GM23338 (cell line): ENCODE measurements at regions not wholly inside any gene's neighbourhood (a gene's known extent, or its start where the extent isn't known, plus 50 kb on each side); places are given as distances from the start of the nearest gene placed in this dataset.

Experiments used
- CTCF ChIP-seq, 2 experiments: fragments of 200-600 bp in 1 of 2; sonication (generic) in 1 of 2; conservative IDR thresholded peaks; 2 replicates each; pipeline versions ENCODE4 v1.5.1 to v1.6.1; 2016 to 2017; ENCODE audit warnings: antibody characterized with exemption in 2 of 2, low read depth in 2 of 2, mild to moderate bottlenecking in 2 of 2, moderate library complexity in 1 of 2
- EZH2 ChIP-seq: fragments of 200-600 bp; sonication (generic); IDR thresholded peaks from one replicate; pipeline ENCODE4 v1.8.0; 2017; ENCODE audit warnings: antibody characterized with exemption, mild to moderate bottlenecking, low read depth; ENCODE audit not compliant: unreplicated experiment
- JUNB ChIP-seq: IDR thresholded peaks from one replicate; pipeline ENCODE4 v1.6.1; 2016; ENCODE audit warnings: antibody characterized with exemption; ENCODE audit not compliant: unreplicated experiment
- POLR2AphosphoS5 ChIP-seq: IDR thresholded peaks from 2 replicates; pipeline ENCODE4 v1.6.1; 2016; ENCODE audit warnings: antibody characterized with exemption, low read depth
- STAT1 ChIP-seq: IDR thresholded peaks from one replicate; pipeline ENCODE4 v1.6.1; 2016; ENCODE audit warnings: antibody characterized with exemption; ENCODE audit not compliant: unreplicated experiment
- TF ChIP-seq, protein P1 (sequence below): IDR thresholded peaks from one replicate; pipeline ENCODE4 v1.6.1; 2018; ENCODE audit warnings: antibody characterized with exemption; ENCODE audit not compliant: unreplicated experiment

GRCh38 chr19:29292562-29292961, 79.6 kb upstream of the UQCRFS1 start:
- TF ChIP-seq CTCF (conservative IDR thresholded peaks at IDR 0.05; ENCODE audit: low read depth in 2 of 2), result no peak
- TF ChIP-seq, protein P1, sequence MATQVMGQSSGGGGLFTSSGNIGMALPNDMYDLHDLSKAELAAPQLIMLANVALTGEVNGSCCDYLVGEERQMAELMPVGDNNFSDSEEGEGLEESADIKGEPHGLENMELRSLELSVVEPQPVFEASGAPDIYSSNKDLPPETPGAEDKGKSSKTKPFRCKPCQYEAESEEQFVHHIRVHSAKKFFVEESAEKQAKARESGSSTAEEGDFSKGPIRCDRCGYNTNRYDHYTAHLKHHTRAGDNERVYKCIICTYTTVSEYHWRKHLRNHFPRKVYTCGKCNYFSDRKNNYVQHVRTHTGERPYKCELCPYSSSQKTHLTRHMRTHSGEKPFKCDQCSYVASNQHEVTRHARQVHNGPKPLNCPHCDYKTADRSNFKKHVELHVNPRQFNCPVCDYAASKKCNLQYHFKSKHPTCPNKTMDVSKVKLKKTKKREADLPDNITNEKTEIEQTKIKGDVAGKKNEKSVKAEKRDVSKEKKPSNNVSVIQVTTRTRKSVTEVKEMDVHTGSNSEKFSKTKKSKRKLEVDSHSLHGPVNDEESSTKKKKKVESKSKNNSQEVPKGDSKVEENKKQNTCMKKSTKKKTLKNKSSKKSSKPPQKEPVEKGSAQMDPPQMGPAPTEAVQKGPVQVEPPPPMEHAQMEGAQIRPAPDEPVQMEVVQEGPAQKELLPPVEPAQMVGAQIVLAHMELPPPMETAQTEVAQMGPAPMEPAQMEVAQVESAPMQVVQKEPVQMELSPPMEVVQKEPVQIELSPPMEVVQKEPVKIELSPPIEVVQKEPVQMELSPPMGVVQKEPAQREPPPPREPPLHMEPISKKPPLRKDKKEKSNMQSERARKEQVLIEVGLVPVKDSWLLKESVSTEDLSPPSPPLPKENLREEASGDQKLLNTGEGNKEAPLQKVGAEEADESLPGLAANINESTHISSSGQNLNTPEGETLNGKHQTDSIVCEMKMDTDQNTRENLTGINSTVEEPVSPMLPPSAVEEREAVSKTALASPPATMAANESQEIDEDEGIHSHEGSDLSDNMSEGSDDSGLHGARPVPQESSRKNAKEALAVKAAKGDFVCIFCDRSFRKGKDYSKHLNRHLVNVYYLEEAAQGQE, result no peak
- no peak for TF ChIP-seq EZH2
- TF ChIP-seq STAT1, result no peak
- no peak for TF ChIP-seq JUNB
- TF ChIP-seq POLR2AphosphoS5, result no peak
